Parathyroid adenoma (tissue), 2 donors: ENCODE measurements at regions not wholly inside any gene's neighbourhood (a gene's known extent, or its start where the extent isn't known, plus 50 kb on each side); places are given as distances from the start of the nearest gene placed in this dataset.

Source experiments
- H2AFZ ChIP-seq: fragments of 300-600 bp; sonication (generic); one replicate; pipeline ENCODE4 v1.7.0; 2017; ENCODE audit warnings: antibody characterized with exemption, mild to moderate bottlenecking
- H3K27ac ChIP-seq: fragments of 300-600 bp; sonication (generic); one replicate; pipeline ENCODE4 v1.7.0; 2017
- H3K27me3 ChIP-seq: fragments of 300-600 bp; sonication (generic); one replicate; pipeline ENCODE4 v1.7.0; 2017; ENCODE audit warnings: low read length; ENCODE audit not compliant: control insufficient read depth, insufficient read depth
- H3K36me3 ChIP-seq: fragments of 300-600 bp; sonication (generic); one replicate; pipeline ENCODE4 v1.7.0; 2017; ENCODE audit warnings: low read length; ENCODE audit not compliant: control insufficient read depth, insufficient read depth
- H3K4me1 ChIP-seq: fragments of 300-600 bp; sonication (generic); one replicate; pipeline ENCODE4 v1.7.0; 2017; ENCODE audit warnings: control low read depth
- H3K4me2 ChIP-seq: fragments of 300-600 bp; sonication (generic); one replicate; pipeline ENCODE4 v1.7.0; 2017; ENCODE audit warnings: low read length
- H3K4me3 ChIP-seq: fragments of 300-600 bp; sonication (generic); one replicate; pipeline ENCODE4 v1.7.0; 2017; ENCODE audit warnings: low read depth, low read length
- H3K79me2 ChIP-seq: fragments of 300-600 bp; sonication (generic); one replicate; pipeline ENCODE4 v1.7.0; 2017; ENCODE audit warnings: control low read depth
- H3K9ac ChIP-seq: fragments of 300-600 bp; sonication (generic); one replicate; pipeline ENCODE4 v1.7.0; 2017; ENCODE audit warnings: mild to moderate bottlenecking
- H3K9me3 ChIP-seq: fragments of 300-600 bp; sonication (generic); one replicate; pipeline ENCODE4 v1.7.0; 2017; ENCODE audit warnings: low read length; ENCODE audit not compliant: control insufficient read depth
- TF ChIP-seq, protein P1 (sequence below): fragments of 300-600 bp; sonication (generic); IDR thresholded peaks from one replicate; pipeline ENCODE4 v1.7.0; 2017; ENCODE audit warnings: antibody characterized with exemption, mild to moderate bottlenecking
- donor health status: primary hyperparathyroidism.

DNA sequence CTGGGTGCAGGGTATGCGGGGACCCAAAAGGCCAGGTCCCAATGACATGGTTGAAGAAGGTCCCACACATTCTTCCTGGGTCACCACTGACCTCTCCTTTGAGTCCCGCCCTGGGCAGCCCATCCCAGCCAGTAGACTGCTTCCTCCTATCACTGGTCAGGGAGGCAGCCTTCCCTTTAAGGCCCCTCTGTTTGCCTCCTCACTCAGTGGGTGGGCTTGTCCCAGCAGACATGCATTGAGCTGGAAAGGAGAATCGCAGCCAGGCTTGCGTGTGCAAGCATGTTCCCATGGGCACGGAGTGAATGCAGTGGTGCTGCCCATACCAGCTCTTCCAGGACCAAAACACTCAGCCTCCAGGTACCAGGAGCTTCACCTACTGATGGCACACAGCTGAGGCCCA, 162.4 kb upstream of the SYT13 start:
- Histone ChIP-seq H3K36me3 (no peaks in the 10 kb centered on the region), H3K4me1 (no peaks in the 10 kb centered on the region), H2AFZ (no peak overlapping the region), H3K79me2 (no peaks in the 10 kb centered on the region), H3K27ac (no peak overlapping the region), H3K4me3 (no peak overlapping the region), H3K9me3 (no peaks in the 10 kb centered on the region), H3K9ac (no peak overlapping the region), H3K27me3 (no peaks in the 10 kb centered on the region), H3K4me2 (no peak overlapping the region)
- TF ChIP-seq, protein P1, sequence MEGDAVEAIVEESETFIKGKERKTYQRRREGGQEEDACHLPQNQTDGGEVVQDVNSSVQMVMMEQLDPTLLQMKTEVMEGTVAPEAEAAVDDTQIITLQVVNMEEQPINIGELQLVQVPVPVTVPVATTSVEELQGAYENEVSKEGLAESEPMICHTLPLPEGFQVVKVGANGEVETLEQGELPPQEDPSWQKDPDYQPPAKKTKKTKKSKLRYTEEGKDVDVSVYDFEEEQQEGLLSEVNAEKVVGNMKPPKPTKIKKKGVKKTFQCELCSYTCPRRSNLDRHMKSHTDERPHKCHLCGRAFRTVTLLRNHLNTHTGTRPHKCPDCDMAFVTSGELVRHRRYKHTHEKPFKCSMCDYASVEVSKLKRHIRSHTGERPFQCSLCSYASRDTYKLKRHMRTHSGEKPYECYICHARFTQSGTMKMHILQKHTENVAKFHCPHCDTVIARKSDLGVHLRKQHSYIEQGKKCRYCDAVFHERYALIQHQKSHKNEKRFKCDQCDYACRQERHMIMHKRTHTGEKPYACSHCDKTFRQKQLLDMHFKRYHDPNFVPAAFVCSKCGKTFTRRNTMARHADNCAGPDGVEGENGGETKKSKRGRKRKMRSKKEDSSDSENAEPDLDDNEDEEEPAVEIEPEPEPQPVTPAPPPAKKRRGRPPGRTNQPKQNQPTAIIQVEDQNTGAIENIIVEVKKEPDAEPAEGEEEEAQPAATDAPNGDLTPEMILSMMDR: no peak

DNA sequence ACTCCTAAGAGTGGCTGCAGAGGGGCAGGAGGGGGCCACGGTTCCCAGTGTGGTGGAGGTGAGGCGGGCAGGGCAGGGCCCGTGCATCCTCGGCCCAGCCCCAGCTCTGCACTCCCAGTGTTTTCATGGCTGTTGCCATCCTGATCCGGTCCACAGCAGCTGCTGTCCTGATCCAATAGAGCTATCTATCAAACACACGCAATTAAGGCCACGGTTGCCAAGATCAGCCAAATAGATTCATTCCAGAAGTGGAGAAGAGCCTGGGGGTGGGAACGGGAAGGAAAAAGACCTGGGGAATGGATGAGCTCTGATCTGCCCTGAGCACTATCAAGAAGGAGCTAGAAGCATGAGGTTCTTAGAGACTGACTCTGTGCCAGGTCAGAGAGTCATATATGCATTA, 160.9 kb upstream of the SYT13 start:
- no peak overlapping the region for H2AFZ ChIP-seq
- no peak overlapping the region for H3K9ac ChIP-seq
- H3K27me3 ChIP-seq: no peaks in the 10 kb centered on the region
- no peak overlapping the region for H3K27ac ChIP-seq
- no peaks in the 10 kb centered on the region for H3K79me2 ChIP-seq
- H3K4me3 ChIP-seq: no peak overlapping the region
- H3K9me3 ChIP-seq: no peaks in the 10 kb centered on the region
- no peak overlapping the region for H3K4me2 ChIP-seq
- TF ChIP-seq, protein P1: no peak
- H3K4me1 ChIP-seq: no peaks in the 10 kb centered on the region
- H3K36me3 ChIP-seq: no peaks in the 10 kb centered on the region

DNA sequence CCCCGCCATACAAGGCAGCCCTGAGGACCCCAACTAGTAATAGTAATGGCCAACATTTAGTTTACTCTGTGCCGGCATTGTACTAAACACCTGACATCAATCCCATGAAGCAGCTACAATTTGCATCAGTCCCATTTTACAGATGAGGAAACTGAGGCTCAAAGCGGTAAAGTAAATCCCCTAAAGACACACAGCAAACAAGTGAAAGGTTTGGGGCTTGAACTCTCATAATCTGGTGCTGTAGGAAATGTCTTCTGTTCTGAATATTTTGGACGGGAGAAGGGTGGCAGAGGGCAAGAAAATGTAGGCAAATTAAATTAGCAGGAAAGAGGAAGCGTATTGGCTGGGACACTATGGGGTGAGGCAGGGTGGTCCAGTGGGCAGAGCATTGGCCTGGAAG, 160.3 kb upstream of the SYT13 start:
- no peaks in the 10 kb centered on the region for H3K27me3 ChIP-seq
- no peak overlapping the region for H3K4me3 ChIP-seq
- no peaks in the 10 kb centered on the region for H3K36me3 ChIP-seq
- H3K9me3 ChIP-seq: no peaks in the 10 kb centered on the region
- H3K9ac ChIP-seq: no peak overlapping the region
- H3K27ac ChIP-seq: no peak overlapping the region
- no peak overlapping the region for H2AFZ ChIP-seq
- no peaks in the 10 kb centered on the region for H3K4me1 ChIP-seq
- H3K4me2 ChIP-seq: no peak overlapping the region
- TF ChIP-seq, protein P1: no peak
- no peaks in the 10 kb centered on the region for H3K79me2 ChIP-seq

DNA sequence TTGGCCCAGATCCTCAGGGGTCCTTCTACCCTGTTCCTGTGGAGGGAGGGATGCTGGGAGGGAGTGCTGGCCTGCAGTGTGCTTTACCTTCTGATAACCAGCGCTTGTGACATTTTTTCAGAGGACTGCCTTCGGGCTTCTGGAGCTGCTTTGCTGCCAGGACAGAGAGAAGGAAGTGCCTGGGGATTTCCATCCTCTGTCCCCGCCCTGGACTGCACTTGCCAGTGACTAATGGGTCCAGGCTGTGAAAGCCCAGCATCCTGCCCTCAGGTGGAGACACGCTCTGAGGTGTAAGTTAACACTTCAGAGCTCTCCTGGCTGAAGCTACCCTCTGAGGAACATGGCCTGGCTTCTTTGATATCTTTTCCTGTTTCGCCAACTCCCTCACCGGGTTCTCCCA, 158.7 kb upstream of the SYT13 start:
- TF ChIP-seq, protein P1: no peak
- no peaks in the 10 kb centered on the region for H3K27me3 ChIP-seq
- no peak overlapping the region for H3K4me2 ChIP-seq
- H3K9ac ChIP-seq: no peak overlapping the region
- H3K9me3 ChIP-seq: no peaks in the 10 kb centered on the region
- H3K79me2 ChIP-seq: no peaks in the 10 kb centered on the region
- H3K4me3 ChIP-seq: no peak overlapping the region
- no peak overlapping the region for H3K27ac ChIP-seq
- no peaks in the 10 kb centered on the region for H3K36me3 ChIP-seq
- H3K4me1 ChIP-seq: no peaks in the 10 kb centered on the region
- H2AFZ ChIP-seq: no peak overlapping the region

DNA sequence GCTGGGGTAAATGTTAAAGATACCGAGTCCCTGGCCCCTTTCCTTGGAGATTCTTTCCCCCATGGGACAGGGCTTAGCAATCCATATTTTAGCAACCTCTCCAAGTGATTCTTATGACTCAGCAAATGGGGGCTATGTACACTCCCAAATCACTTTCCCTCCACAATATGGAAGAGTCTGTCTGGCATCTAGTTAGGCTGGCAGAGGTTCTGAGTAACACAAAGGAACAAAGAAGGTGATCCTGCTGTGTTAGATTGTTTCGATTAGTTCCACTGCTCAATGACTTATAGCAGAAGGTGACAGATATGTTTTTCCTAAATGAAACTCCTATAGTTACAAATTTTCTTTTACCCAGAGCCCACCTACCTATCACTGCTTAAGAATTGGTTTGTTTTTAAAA, 154.0 kb upstream of the SYT13 start:
- no peaks in the 10 kb centered on the region for H3K4me1 ChIP-seq
- H3K79me2 ChIP-seq: no peaks in the 10 kb centered on the region
- H3K9me3 ChIP-seq: no peaks in the 10 kb centered on the region
- H3K27me3 ChIP-seq: no peaks in the 10 kb centered on the region
- H3K36me3 ChIP-seq: no peaks in the 10 kb centered on the region
- H2AFZ ChIP-seq: no peak overlapping the region
- H3K4me3 ChIP-seq: no peak overlapping the region
- H3K9ac ChIP-seq: no peak overlapping the region
- H3K27ac ChIP-seq: no peak overlapping the region
- H3K4me2 ChIP-seq: no peak overlapping the region
- TF ChIP-seq, protein P1: no peak
